ENCODE measurements at regions not wholly inside any gene's neighbourhood (a gene's known extent, or its start where the extent isn't known, plus 50 kb on each side); places are given as distances from the start of the nearest gene placed in this dataset.

DNA sequence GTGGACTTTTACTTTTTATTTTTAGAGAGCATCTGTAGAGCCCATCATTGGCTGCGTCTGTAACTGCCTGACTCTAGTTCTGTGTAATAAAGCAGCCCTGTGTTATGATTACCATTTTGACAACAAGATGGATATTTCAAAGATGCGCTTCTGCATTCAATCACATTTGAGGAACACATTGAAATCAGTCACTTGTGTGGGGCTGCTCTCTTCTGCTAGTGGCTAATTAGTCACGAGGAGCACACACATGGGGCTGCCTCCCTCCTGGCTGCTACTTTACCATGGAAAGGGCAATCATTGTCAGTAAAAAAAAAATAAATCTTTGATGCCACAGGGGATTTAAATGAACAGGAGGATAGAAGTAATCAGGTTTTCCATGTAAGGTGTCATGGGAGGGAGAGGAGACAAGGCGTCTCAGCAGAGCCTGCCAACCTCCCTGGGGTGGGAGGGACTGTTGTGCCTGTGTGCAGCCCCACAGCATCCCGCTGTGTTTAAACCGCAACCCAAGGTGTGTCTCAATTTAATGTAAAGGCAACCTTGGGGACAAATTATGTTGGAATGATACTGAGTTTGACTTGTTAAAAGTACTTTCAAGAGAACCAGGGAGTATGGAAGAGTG lies 205.2 kb upstream of the COBL start:
- DNase-seq (ENCODE audit: low spot score): no peak

- DNase-seq (ENCODE audit: low spot score): no peak
These were observed 204.4 kb upstream of the COBL start for GRCh38 chr7:51521054-51521453.

DNA sequence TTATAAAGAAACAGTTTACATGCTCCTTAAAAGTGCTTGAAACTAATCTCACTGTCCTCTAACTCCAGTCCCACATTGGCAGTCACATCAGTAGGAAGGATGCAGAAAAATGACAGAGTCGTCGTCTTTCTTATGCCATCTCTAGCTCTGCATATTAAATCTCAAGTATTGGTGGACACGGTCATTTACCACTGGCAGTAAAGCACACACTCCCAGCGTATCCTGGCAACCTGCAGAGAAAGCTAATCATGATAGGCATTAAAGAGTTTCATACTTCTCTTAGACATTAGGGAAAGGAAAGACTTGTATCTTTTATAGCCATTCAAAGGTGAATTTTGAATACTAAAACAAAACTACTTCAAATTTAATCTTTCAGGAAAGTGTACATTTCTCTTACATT lies 202.0 kb upstream of the COBL start:
- DNase-seq (ENCODE audit: low spot score): no peak

DNA sequence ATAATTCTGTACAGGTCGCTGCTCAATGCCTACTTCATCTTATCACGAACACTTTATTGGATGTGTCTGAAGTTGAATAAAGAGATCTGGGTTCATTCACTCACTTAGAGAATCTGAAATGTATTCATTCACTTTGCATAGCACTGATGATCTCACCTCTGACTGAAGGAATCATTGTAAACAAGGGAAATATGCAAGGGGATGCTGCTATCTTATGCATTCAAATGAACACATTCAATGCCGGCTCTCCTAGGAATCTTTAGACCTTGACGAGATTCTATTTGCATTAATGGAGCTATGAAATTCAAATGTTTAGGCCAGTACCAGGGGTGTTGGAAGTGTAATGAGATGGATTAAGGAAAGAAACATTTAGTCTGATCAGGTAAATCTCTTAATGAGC lies 200.6 kb upstream of the COBL start:
- DNase-seq (ENCODE audit: low spot score): no peak

GRCh38 chr7:51501620-51502019 lies 185.0 kb upstream of the COBL start:
- DNase-seq (ENCODE audit: low spot score): no peak

DNA sequence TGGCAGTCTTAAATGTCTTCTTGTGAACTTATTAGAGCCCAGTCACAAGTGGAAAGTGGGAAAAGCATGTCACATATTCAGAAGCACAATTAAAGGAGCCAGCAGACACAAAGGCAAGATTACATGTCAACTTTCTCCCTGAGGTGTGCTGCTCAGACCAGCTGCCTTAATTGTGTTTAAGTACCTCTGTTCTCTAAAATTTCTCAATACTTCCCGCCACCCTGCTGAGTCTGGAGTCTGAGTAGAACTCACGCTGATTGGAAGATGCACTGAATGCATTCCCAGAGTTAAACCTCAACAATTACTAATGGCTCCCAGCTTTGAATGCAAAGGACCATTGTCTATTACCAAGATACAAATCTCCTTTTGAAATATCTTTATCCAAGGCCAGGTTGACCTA lies 166.4 kb upstream of the COBL start:
- no peak for DNase-seq (ENCODE audit: low spot score)

GRCh38 chr7:51481421-51481820 lies 164.8 kb upstream of the COBL start:
- no peak for DNase-seq (ENCODE audit: low spot score)

GRCh38 chr7:51477819-51478218 lies 161.2 kb upstream of the COBL start:
- DNase-seq (ENCODE audit: low spot score): no peak

DNA sequence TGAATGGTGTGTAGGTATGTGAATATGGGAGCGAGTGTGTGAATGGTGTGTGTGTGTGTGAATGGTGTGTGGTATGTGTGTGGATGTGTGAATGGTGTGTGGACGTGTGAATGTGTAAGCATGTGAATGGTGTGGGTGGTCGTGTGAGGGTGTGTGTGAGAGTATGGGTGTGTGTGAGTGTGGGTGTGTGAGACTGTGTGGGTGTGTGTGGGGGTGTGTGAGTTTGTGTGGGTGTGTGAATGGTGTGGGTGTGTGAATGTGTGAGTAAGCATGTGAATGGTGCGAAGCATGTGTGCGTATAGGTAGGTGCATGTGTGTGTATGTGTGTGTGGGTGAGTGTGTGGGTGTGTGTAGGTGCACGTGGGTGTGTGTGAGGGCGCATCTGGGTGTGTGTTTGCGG lies 160.7 kb upstream of the COBL start:
- DNase-seq (ENCODE audit: low spot score): no peak

DNA sequence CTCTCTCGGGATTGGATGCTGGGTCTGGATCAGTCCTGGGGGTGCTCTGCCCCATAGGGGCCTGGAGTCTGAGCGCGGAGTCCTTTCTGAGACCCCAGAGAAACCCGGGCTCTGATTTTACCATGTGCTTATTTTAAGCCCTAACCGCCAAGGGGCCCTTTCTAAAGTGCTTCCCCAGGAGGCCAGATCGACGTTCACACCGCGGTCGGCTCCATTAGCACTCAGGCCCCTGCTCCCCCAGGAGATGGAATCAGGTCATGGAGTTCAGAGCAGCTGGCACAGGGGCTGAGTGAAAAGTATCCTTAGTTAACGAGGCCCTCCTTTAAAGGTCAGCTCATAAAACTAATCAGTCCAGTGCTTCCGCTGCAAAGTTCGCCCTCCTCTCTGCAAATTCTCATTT lies 159.4 kb upstream of the COBL start:
- DNase-seq (ENCODE audit: low spot score): no peak

- no peak for DNase-seq (ENCODE audit: low spot score)
These were observed 156.3 kb upstream of the COBL start for GRCh38 chr7:51472873-51473272.

DNA sequence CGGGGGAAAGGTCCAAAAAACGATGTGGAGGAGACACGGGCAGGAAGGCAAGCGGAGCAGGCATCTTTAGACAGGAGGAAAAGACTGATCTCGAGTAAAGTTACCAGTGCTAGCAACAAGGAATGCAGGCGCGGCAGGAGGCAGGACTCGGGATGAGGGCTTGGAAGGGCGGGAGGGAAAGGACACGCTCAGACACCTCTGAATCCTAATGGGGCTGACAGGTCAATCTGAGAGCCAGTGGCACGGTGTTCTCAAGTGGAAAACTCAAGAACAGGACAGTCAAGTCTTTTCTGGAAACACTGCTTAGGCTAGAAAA lies 155.3 kb upstream of the COBL start:
- DNase-seq (ENCODE audit: low spot score): no peak

DNA sequence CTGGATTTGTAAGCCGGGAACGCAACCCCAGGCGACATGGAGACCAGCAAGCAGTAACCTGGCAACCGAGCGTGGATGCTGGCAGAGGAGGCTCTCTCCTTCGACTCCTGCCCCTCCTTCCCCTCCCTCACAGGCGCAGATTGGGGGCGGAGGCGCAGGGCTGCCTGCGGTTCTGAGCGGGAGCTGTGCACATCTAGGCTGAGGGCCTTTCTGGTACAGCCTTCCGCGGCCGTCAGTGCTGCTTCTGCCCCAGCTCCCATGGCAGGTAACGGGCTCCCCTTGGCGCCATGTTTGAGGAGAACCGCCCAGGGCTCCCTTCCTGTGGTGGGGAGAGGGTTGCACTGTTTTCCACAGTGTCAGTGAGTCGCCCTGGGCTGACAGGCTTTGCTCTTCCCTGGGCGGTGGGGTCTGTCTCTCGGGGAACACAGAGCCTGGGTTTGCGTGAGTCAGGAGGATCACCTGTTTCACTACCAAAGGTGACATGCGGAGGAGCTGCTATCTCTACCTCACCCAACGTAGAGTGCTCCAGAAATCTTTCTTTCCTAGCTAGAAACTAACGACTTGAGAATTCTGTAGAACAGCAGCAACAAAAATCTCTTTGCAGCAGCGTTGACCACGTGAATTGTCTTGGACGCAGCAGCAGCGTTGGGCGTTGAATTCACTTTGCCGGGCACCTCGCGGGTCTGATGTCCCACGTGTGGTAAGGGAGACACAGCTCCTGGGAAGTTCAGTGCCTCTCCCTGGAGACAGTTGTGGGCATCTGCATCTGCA lies 154.8 kb upstream of the COBL start:
- peak; percentile 11 for DNase-seq (ENCODE audit: low spot score)

GRCh38 chr7:51467384-51468017 lies 150.9 kb upstream of the COBL start:
- DNase-seq (ENCODE audit: low spot score): no peak

DNA sequence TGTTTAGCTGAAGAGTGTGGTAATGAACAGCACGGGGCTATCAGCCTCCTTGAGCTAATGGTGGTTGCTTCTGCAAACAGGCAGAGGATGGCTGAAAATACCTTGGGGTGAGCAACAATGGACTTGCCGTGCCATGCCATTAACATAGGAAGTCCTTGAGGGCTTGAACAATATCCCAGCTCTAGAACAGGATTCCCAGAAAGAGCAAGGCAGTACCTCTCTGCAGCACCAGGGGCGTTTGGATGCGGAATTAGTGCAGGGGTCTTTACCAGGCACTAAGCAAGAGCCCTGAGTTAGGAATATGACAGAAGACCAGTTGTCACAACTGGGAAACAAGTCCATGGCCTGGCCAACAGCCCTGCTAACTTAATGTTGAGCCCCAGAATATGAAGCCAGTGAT lies 143.2 kb upstream of the COBL start:
- no peak for DNase-seq (ENCODE audit: low spot score)

GRCh38 chr7:51458693-51459092 lies 142.1 kb upstream of the COBL start:
- DNase-seq (ENCODE audit: low spot score): no peak

GRCh38 chr7:51457079-51457478 lies 140.5 kb upstream of the COBL start:
- DNase-seq (ENCODE audit: low spot score): no peak

DNA sequence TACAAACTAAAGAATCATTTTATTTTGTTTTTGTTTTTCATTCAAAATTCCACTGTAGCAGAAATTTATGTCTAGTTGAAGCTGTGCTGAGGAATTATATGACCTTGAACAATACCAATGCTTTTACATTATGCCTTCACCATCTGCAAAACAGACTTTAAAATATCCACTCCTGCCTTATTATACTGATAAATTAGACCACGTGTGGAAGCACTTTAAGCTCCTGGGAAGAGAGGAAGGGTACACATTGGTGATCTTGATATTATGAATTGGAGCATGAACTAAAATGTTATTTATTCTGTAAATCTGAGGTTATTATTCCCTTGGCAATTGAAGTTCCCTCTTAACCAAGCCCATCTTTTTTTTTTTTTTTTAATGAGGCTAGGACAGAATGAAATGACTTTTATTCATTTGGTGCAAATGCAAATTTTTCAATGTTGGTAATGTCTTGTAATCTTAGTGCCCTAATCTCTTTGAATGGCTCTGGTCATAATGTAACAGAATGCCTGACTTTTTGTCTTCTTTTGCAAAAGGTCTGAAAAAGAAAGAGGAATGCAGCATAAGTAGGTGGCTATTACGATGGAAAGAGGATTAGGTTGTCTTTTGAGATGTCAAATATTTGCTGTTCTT lies 139.9 kb upstream of the COBL start:
- no peak for DNase-seq (ENCODE audit: low spot score)

GRCh38 chr7:51455948-51456347 lies 139.3 kb upstream of the COBL start:
- DNase-seq (ENCODE audit: low spot score): no peak

- no peak for DNase-seq (ENCODE audit: low spot score)
These were observed 138.9 kb upstream of the COBL start for GRCh38 chr7:51455513-51455912.

DNA sequence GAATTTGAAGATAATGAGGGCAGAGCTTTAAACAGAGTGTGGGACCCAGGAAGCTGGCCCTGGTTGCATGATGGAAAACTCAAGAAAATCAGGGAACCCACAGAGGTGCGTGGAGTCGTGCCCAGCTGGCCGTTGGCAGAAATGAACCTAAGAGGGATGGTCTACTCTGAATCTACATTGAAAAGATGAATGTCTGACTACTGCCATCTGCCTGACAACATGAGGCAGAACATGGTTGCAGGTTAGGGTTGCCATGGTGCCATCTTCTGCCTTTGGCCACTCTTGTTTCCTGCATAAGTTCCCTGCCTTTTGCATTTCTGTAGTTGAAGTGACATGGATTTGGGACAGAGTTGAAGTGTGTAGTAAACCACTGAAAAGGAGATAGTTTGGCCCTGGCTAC lies 138.5 kb upstream of the COBL start:
- DNase-seq (ENCODE audit: low spot score): no peak

- DNase-seq (ENCODE audit: low spot score): no peak
These were observed 136.1 kb upstream of the COBL start for GRCh38 chr7:51452694-51453093.

GRCh38 chr7:51451751-51452476 lies 135.3 kb upstream of the COBL start:
- no peak for DNase-seq (ENCODE audit: low spot score)
